HG03521 (cell line): ENCODE measurements at regions not wholly inside any gene's neighbourhood (a gene's known extent, or its start where the extent isn't known, plus 50 kb on each side); places are given as distances from the start of the nearest gene placed in this dataset.
"Not testable (repeated sequence)": the region's sequence is repeated elsewhere in the genome, so short reads cannot be mapped to it uniquely, and the experiment has no call there.

ENCODE experiments used
- ATAC-seq: cut with Tn5 transposase; IDR thresholded peaks from one replicate; pipeline ENCODE4 v1.9.1; 2021; ENCODE audit warnings: mild to moderate bottlenecking, moderate library complexity; ENCODE audit not compliant: unreplicated experiment

GRCh38 chr5:87787625-87788256, 375.0 kb upstream of the CCNH start:
- no peak for ATAC-seq

DNA sequence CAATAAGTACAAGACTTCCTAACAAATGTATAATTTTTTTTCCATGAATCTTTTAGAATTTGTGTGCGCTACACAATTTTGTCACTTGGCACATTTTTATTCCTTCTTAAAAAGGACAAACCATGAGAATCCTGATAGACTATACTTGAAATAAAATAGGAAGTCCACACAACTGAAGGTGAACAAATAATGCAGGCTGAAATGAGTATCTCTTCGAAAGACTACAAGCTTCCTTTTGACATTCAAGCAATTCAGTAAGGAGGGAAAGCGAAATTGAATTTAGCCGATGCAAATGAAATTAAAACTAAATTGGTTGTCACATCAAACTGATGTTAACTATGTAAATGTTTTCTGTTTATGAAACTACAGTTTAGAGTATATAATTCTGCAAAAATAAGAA, 374.4 kb upstream of the CCNH start:
- ATAC-seq, result no peak

DNA sequence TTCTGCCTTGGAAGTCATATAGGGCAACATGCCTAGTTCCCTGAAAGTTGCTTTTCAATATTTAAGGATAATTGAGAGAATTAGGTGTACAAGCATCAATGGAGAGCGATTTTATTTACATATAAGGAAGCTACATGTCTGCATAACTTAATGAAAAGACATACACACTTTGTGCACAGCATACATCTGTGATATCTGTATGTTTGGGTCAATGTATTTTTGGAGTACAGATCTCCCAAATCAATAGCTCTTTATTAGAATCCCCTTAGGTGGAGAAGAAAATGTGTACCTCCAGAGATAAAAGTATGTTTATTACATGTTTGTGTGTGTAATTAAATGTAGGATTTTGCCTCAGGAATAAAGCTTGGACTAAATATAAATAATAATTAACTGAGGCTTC, 373.7 kb upstream of the CCNH start:
- no peak for ATAC-seq

DNA sequence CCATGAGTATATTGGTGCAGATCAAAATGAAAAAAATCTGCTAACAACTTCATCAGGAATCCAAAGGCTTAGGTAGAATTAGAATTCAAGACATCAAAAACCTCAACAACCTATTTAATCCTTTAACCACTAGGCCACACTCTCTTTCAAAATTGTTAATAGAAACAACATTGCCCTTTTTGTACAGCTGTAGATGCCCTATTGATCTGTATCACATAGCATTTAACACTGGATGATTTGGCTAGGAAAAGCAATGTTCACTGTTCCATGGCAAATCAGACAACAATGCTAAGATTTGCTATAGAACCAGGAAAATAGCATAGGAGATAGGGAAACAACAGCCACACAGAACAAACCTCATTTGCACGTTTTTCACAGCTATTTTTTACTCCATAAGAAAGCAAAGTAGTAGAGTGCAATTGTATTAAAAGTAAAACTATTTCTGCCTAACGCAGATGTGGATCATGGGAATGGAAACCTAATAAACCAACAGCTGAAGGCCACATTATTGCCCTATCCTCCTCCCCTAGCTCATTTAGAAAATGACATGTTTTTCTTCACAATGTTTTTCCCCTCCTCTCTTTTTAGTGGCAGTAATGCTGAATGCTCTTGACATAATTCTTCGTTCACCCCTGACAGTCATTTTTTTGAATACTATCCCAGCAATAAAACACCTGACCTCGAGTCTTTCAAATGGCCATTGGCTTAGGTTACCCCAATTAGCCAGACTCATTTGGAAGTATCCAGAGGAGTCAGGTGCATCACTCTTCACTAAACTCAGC, 373.0 kb upstream of the CCNH start:
- no peak for ATAC-seq

GRCh38 chr5:87784879-87785495, 372.3 kb upstream of the CCNH start:
- ATAC-seq, result no peak

GRCh38 chr5:87784311-87784710, 371.6 kb upstream of the CCNH start:
- no peak for ATAC-seq

DNA sequence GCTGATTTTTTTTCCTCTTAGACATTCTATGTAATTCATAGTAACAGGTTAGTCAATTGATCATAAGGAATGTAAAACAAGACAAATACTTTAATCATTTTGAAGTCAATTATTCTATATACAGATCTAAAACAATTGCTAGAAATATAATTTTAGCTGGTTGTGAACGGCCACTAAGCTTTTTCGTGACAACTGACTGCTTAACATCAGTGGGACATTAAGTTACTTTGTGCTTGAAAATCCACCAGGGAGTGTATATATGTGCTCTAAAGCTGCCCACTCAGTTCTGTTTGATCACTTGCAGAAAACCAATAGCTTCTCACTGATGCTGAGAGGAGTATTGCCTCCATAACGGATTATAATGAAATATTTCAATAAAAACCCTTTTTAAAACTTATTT, 370.2 kb upstream of the CCNH start:
- no peak for ATAC-seq

DNA sequence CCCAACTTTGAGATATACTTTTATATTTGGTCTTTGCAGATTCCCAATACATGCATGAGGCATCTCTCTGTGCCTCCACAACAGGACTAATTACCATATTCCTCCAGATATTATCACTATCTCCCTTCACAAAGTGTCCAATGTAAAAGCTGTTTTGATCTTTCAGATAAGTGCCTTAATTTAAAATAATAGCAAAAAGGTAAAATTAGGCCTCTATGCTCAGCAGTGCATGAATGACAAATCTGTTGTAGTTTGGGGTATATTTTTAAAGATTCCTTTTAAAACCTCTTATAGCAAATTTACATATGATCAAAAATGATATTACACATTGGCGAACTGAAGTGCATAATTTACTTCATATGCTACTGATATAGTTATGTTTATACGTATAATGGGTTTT, 369.2 kb upstream of the CCNH start:
- ATAC-seq, result no peak

- ATAC-seq, result peak; percentile 100
Observed at GRCh38 chr5:87780831-87781760, 368.4 kb upstream of the CCNH start.

DNA sequence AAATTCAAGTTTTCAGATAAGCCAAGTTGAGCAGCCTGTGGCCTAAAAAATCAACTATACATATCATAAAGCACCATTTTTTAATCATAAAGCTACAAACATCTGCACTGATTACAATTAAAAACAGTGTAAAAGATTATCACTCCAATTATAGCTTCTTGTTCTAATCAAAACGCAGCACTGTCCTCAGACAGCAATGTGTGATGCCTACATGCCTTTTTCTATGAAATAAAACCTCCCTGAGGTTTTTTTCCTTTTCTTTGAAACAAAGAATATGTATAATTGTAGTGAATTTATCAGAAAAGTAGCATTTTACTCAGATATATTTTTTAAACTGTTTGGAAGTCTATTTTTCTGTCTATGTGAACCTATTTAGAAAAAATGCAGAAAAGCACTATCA, 366.1 kb upstream of the CCNH start:
- ATAC-seq, result no peak

DNA sequence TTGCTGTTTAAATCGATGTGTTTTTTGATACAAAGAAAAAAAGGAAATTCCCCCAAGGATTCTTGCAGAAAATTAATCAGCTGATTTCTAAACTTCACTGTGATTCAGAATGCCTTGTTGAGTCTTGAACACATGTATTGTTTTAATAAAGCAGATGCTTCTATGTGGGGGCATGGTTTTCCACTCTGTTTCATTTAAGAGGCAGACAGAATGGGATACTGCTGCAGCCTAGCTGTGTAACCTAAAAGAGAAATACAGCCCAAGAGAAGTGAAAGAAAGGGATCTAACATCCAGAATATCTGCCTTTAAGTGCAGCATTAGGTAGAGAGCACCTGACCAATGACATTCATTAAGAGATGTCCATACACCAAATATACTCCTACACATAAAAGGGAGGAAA, 365.1 kb upstream of the CCNH start:
- ATAC-seq, result no peak

- ATAC-seq, result no peak
Observed at GRCh38 chr5:87776785-87777184, 364.1 kb upstream of the CCNH start.

DNA sequence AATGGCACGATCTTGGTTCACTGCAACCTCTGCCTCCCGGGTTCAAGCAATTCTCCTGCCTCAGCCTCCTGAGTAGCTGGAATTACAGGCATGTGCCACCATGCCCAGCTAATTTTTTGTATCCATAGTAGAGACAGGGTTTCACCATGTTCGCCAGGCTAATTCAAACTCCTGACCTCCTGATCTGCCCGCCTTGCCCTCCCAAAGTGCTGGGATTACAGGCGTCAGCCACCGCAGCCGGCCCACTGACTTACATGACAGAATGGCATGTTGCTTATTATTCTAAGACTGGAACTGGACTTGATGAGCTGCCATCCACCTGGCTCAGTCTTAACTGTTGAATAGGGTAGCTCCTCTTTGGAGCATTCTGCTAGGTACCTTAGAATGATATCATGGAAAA, 363.6 kb upstream of the CCNH start:
- not testable (repeated sequence) for ATAC-seq

DNA sequence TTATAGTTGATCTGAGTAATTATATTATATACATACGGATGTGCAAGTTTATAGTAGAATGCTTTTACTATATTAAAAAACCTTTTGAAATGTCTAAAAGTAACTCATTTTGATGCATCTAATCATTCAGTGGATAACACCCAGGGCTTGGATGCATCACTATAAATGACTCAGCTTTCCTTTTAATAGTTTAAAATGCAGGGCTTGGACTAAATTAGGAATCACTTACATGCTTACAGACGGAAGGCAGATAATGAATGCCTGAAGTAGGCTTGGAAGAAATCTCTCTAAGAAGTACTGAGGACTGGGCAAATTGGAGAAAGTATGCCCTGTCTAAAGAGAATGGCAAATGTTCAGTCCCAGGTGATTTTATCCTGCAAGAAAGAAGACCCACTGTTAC, 362.5 kb upstream of the CCNH start:
- no peak for ATAC-seq

DNA sequence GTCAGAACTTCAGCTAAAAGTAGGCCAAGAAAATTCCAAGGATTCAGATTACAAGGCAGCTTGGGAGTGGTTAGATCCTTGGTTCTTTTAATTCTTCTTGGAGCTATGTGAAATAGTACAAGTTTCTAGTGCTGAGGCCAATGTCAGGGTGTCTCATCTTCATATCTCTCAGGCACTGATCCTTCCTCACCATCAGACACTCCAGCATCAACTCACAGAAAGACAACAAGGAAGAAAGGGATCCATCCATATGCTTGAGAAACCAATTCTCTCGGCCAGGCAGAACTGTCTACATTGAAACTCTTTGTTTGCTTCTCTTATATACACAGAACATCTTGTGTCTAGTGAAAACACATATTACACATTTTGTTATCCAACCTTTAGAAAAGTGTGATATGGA, 362.1 kb upstream of the CCNH start:
- no peak for ATAC-seq

- ATAC-seq, result no peak
Observed at GRCh38 chr5:87770601-87771121, 357.9 kb upstream of the CCNH start.

DNA sequence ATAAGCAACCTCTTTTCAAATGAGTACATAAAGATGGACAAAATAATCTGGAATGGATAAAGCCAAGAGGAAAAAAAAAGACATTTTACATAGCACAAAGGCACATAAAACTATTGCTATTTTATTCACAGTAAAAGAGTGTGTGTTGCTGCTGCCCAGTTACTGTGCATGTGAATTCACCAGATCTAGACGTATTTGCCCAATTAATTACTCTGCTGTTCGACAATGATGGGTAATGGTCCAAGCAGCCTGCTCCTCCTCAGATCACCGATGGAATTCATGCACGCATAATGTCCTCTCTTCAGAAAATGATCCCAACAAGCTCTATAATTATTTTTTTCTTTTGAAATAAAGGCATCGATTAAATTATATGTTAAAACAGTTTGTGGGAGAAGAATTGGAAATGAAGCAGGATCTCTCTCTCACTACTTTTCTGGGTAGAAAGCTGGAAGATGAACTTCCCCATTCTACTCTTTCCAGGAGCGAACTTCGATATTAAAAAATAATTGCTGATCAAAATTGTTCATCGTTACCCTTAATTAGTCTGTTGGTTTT, 357.4 kb upstream of the CCNH start:
- no peak for ATAC-seq

- no peak for ATAC-seq
Observed at GRCh38 chr5:87769157-87769556, 356.4 kb upstream of the CCNH start.

GRCh38 chr5:87768190-87768589, 355.5 kb upstream of the CCNH start:
- no peak for ATAC-seq

DNA sequence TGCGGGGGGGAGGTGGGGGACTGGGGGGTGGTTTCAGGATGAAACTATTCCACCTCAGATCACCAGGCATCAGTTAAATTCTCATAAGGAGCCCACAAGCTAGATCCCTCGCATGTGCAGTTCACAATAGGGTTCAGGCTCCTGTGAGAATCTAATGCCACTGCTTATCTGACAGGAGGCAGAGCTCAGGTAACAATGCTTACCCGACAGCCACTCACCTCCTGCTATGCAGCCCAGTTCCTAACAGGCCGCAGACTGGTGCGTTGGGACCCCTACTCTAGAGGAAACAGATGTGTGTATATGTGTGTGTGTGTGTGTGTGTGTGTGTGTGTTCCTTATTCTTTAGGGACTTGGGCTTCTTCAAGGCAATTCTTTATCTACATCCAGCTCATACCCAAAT, 352.3 kb upstream of the CCNH start:
- ATAC-seq, result no peak

DNA sequence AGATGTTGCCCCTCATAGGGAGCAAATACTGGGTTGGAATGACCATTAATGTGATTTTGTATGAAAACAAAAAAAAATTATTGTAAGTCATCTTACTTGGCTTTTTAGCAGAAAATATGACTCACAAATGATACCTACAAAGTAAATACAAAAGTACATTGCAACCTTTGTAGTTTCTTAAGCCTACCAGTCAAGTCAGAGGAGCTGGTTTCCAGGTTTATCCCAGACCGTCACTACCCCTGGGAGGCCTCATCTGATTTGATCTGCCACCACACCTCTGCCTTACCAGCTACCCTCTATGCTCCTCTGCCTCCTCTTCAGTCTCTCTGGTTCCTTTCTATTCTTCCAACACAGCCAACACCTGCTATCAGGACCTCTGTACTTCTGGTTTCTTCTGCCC, 349.9 kb upstream of the CCNH start:
- no peak for ATAC-seq
